NB4 (cell line): ENCODE measurements at regions not wholly inside any gene's neighbourhood (a gene's known extent, or its start where the extent isn't known, plus 50 kb on each side); places are given as distances from the start of the nearest gene placed in this dataset.

Source experiments
- DNase-seq: peaks from one replicate; pipeline ENCODE4 v3.0.0; 2010; ENCODE audit warnings: low read depth
- H3K4me3 ChIP-seq: one replicate; pipeline ENCODE4 v1.5.1; 2011; ENCODE audit warnings: mild to moderate bottlenecking, low read depth, low read length, moderate library complexity
- CTCF ChIP-seq: IDR thresholded peaks from one replicate; pipeline ENCODE4 v1.5.1; 2012; ENCODE audit warnings: low read depth, low read length
- MAX ChIP-seq: IDR thresholded peaks from 2 replicates; pipeline ENCODE4 v1.6.1; 2011; ENCODE audit warnings: low read depth, low read length
- MYC ChIP-seq: IDR thresholded peaks from 2 replicates; pipeline ENCODE4 v1.6.1; 2011; ENCODE audit warnings: low read depth, low read length
- POLR2A ChIP-seq: IDR thresholded peaks from 2 replicates; pipeline ENCODE4 v1.6.1; 2011; ENCODE audit warnings: mild to moderate bottlenecking; ENCODE audit not compliant: insufficient read length; ENCODE audit errors: extremely low read depth

- no peak for DNase-seq
- H3K4me3 ChIP-seq = no peak overlapping the region
- TF ChIP-seq MAX (no peak), CTCF (no peak), MYC (no peak), POLR2A (no peak)
Measured at GRCh38 chr4:156173937-156174336, 220.3 kb upstream of the CTSO start.

- no peak for DNase-seq
- H3K4me3 ChIP-seq = no peak overlapping the region
- TF ChIP-seq MYC = no peak
- TF ChIP-seq CTCF = no peak
- no peak for TF ChIP-seq POLR2A
- no peak for TF ChIP-seq MAX
Measured at GRCh38 chr4:156173486-156173885, 219.8 kb upstream of the CTSO start.

- no peak for DNase-seq
Measured at GRCh38 chr4:156169861-156170260, 216.2 kb upstream of the CTSO start.

GRCh38 chr4:156169011-156169410 is 215.3 kb upstream of the CTSO start:
- TF ChIP-seq MYC (no peak), CTCF (peak; percentile 18)
- DNase-seq = peak; percentile 26
- no peak overlapping the region for H3K4me3 ChIP-seq

More at GRCh38 chr4:156169861-156170260, 216.2 kb upstream of the CTSO start:
- H3K4me3 ChIP-seq = no peak overlapping the region
- TF ChIP-seq MYC (no peak), MAX (no peak), CTCF (no peak), POLR2A (no peak)

- H3K4me3 ChIP-seq = no peak overlapping the region
- DNase-seq = no peak
- TF ChIP-seq MAX = no peak
- TF ChIP-seq CTCF = no peak
- TF ChIP-seq MYC = no peak
- no peak for TF ChIP-seq POLR2A
Measured at GRCh38 chr4:156168288-156168687, 214.6 kb upstream of the CTSO start.

- DNase-seq = no peak
- no peak overlapping the region for H3K4me3 ChIP-seq
- TF ChIP-seq MYC = no peak
- no peak for TF ChIP-seq MAX
- TF ChIP-seq CTCF = no peak
- TF ChIP-seq POLR2A = no peak
Measured at GRCh38 chr4:156158747-156159146, 205.1 kb upstream of the CTSO start.
